ENCODE measurements at regions not wholly inside any gene's neighbourhood (a gene's known extent, or its start where the extent isn't known, plus 50 kb on each side); places are given as distances from the start of the nearest gene placed in this dataset.
A peak's percentile ranks its signal among the peaks of the same experiment; 100 is the strongest.

GRCh38 chrX:80290834-80291233, 129.4 kb upstream of the TENT5D start:
- TF ChIP-seq CTCF (IDR thresholded peaks at IDR 0.05) (no peak), POLR2A (IDR thresholded peaks at IDR 0.05) (no peak)
- H3K27me3 ChIP-seq, result no peaks in the 10 kb centered on the region
- no peaks in the 10 kb centered on the region for H3K36me3 ChIP-seq (replicated peaks in 1 of 2)
- H3K9me3 ChIP-seq (replicated peaks in 1 of 3), result no peaks in the 10 kb centered on the region
- DNase-seq, result no peak
- no peak overlapping the region for H3K4me3 ChIP-seq
- no peak overlapping the region for H3K27ac ChIP-seq
- no peaks in the 10 kb centered on the region for H3K4me1 ChIP-seq (replicated peaks in 1 of 2)
- intact Hi-C loops (cut with DNase I), result no loop called here

GRCh38 chrX:80293354-80293753, 126.9 kb upstream of the TENT5D start:
- WGBS, 4 donors, result 88 to 95% (median 92%) methylated on average over 1 of the region's 1 CpG
- no peak for DNase-seq
- intact Hi-C loops (cut with DNase I), result no loop called here

GRCh38 chrX:80306007-80306406, 114.2 kb upstream of the TENT5D start:
- Histone ChIP-seq H3K36me3 (replicated peaks in 1 of 2) (no peaks in the 10 kb centered on the region), H3K4me3 (no peak overlapping the region), H3K9me3 (replicated peaks in 1 of 3) (no peaks in the 10 kb centered on the region), H3K27me3 (no peaks in the 10 kb centered on the region), H3K27ac (no peak overlapping the region), H3K4me1 (replicated peaks in 1 of 2) (no peaks in the 10 kb centered on the region)
- TF ChIP-seq CTCF (IDR thresholded peaks at IDR 0.05) (no peak), POLR2A (IDR thresholded peaks at IDR 0.05) (no peak)
- WGBS, 4 donors, result 40 to 60% (median 51%) methylated on average over 1 of the region's 1 CpG
- intact Hi-C loops (cut with DNase I), result no loop called here
- DNase-seq, result peak in 1 of 7 donors; percentile 18

More at GRCh38 chrX:80293354-80293753, 126.9 kb upstream of the TENT5D start:
- H3K27ac ChIP-seq, result no peak overlapping the region
- no peaks in the 10 kb centered on the region for H3K36me3 ChIP-seq (replicated peaks in 1 of 2)
- no peak overlapping the region for H3K4me3 ChIP-seq
- H3K9me3 ChIP-seq (replicated peaks in 1 of 3), result no peaks in the 10 kb centered on the region
- TF ChIP-seq POLR2A (IDR thresholded peaks at IDR 0.05) (no peak), CTCF (IDR thresholded peaks at IDR 0.05) (no peak)
- H3K27me3 ChIP-seq, result no peaks in the 10 kb centered on the region
- H3K4me1 ChIP-seq (replicated peaks in 1 of 2), result no peaks in the 10 kb centered on the region

GRCh38 chrX:80312448-80312847, 107.8 kb upstream of the TENT5D start:
- Histone ChIP-seq H3K4me1 (replicated peaks in 1 of 2) (no peaks in the 10 kb centered on the region), H3K9me3 (replicated peaks in 1 of 3) (no peaks in the 10 kb centered on the region), H3K36me3 (replicated peaks in 1 of 2) (no peaks in the 10 kb centered on the region), H3K27ac (no peak overlapping the region), H3K27me3 (no peaks in the 10 kb centered on the region), H3K4me3 (no peak overlapping the region)
- no peak for TF ChIP-seq POLR2A (IDR thresholded peaks at IDR 0.05)
- TF ChIP-seq CTCF (IDR thresholded peaks at IDR 0.05), result no peak
- 43 to 94% (median 62%) methylated on average over 2 to 3 of the region's 3 CpGs for WGBS, 4 donors
- intact Hi-C loops (cut with DNase I), result no loop called here
- no peak for DNase-seq
